ENCODE measurements at regions not wholly inside any gene's neighbourhood (a gene's known extent, or its start where the extent isn't known, plus 50 kb on each side); places are given as distances from the start of the nearest gene placed in this dataset.

DNA sequence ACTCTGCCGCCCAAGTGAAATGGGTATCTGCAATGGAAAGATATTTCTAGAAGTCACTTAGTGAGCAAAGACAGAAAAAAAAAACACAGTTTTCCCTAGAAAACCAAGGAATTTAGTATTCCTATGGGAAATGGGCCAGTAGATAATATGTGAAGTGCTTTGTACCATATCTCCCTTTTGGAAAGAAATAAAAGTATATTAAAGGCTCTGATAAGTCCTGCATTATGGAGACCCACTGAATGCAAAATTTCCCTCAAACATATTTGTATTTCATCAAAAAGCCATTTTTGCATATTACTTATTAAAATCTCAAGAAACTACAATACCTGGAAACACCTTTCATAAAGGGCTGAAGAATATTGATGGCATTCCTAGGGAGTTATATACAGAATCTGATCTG is 51.6 kb upstream of the DYNLRB2 start:
- no peak overlapping the region for H3K9ac ChIP-seq (ENCODE audit: low read depth, low read length)
- H3K27me3 ChIP-seq (ENCODE audit: insufficient read depth, low read length) = no peaks in the 10 kb centered on the region
- no CpG with 5 or more reads among the region's 1 CpG for WGBS
- no peak overlapping the region for H3K27ac ChIP-seq (ENCODE audit: low read depth, low read length)
- H3K36me3 ChIP-seq (ENCODE audit: insufficient read depth, low read length) = no peaks in the 10 kb centered on the region
- H3K4me3 ChIP-seq (ENCODE audit: low read length) = no peak overlapping the region
- no peaks in the 10 kb centered on the region; the same call in 1 of the 2 replicates for H3K4me1 ChIP-seq (ENCODE audit: insufficient read depth, low read length)
- no peaks in the 10 kb centered on the region; the same call in 1 of the 2 replicates for H3K9me3 ChIP-seq (ENCODE audit: insufficient read depth, low read depth, low read length)

- WGBS = 85% methylated on average over 2 of the region's 2 CpGs
- H3K9me3 ChIP-seq (ENCODE audit: insufficient read depth, low read depth, low read length) = no peaks in the 10 kb centered on the region; the same call in 1 of the 2 replicates
- H3K36me3 ChIP-seq (ENCODE audit: insufficient read depth, low read length) = no peaks in the 10 kb centered on the region
- H3K4me3 ChIP-seq (ENCODE audit: low read length) = no peak overlapping the region
- H3K4me1 ChIP-seq (ENCODE audit: insufficient read depth, low read length) = no peaks in the 10 kb centered on the region
- no peak overlapping the region for H3K27ac ChIP-seq (ENCODE audit: low read depth, low read length)
- H3K9ac ChIP-seq (ENCODE audit: low read depth, low read length) = no peak overlapping the region
- H3K27me3 ChIP-seq (ENCODE audit: insufficient read depth, low read length) = no peaks in the 10 kb centered on the region
Observed at GRCh38 chr16:80488167-80488566, 52.6 kb upstream of the DYNLRB2 start.

GRCh38 chr16:80480664-80481063 is 60.1 kb upstream of the DYNLRB2 start:
- 97% methylated on average over 4 of the region's 4 CpGs for WGBS
- Histone ChIP-seq H3K9ac (ENCODE audit: low read depth, low read length) (no peak overlapping the region), H3K36me3 (ENCODE audit: insufficient read depth, low read length) (no peaks in the 10 kb centered on the region), H3K4me1 (ENCODE audit: insufficient read depth, low read length) (no peaks in the 10 kb centered on the region), H3K4me3 (ENCODE audit: low read length) (no peak overlapping the region), H3K27me3 (ENCODE audit: insufficient read depth, low read length) (no peaks in the 10 kb centered on the region), H3K9me3 (ENCODE audit: insufficient read depth, low read depth, low read length) (no peaks in the 10 kb centered on the region), H3K27ac (ENCODE audit: low read depth, low read length) (no peak overlapping the region)

- no peaks in the 10 kb centered on the region for H3K4me1 ChIP-seq (ENCODE audit: insufficient read depth, low read length)
- no peak overlapping the region for H3K9ac ChIP-seq (ENCODE audit: low read depth, low read length)
- WGBS = 92% methylated on average over 1 of the region's 2 CpGs
- H3K27ac ChIP-seq (ENCODE audit: low read depth, low read length) = no peak overlapping the region
- H3K9me3 ChIP-seq (ENCODE audit: insufficient read depth, low read depth, low read length) = no peaks in the 10 kb centered on the region
- H3K36me3 ChIP-seq (ENCODE audit: insufficient read depth, low read length) = no peaks in the 10 kb centered on the region
- H3K27me3 ChIP-seq (ENCODE audit: insufficient read depth, low read length) = no peaks in the 10 kb centered on the region
- no peak overlapping the region for H3K4me3 ChIP-seq (ENCODE audit: low read length)
Observed at GRCh38 chr16:80477838-80478237, 63.0 kb upstream of the DYNLRB2 start.

DNA sequence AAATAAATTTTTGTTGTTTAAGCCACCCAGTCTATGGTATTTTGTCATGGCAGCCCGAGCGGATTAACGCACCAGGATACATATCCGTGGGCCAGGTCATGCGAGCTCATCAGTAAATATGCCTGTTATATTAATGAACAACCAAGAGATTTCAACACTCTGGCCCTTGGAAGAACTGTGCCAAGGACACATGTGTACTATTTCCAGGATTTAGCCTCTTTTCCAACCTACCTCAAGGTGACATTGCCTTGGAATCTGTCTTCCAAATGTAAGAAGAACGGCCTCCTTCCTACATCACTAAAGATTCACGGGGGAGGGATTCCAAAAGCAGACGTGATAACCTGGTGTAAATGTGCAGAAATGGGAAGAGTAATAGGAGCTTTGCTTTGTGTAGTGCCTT is 72.8 kb upstream of the DYNLRB2 start:
- Histone ChIP-seq H3K4me3 (ENCODE audit: low read length) (no peak overlapping the region), H3K9me3 (ENCODE audit: insufficient read depth, low read depth, low read length) (no peaks in the 10 kb centered on the region), H3K9ac (ENCODE audit: low read depth, low read length) (no peak overlapping the region), H3K27ac (ENCODE audit: low read depth, low read length) (no peak overlapping the region), H3K36me3 (ENCODE audit: insufficient read depth, low read length) (no peaks in the 10 kb centered on the region), H3K4me1 (ENCODE audit: insufficient read depth, low read length) (0 out of 2 replicates have a peak, but pooled peaks cover 4% of the 10 kb centered on the region), H3K27me3 (ENCODE audit: insufficient read depth, low read length) (no peaks in the 10 kb centered on the region)
- 91% methylated on average over 8 of the region's 8 CpGs for WGBS

DNA sequence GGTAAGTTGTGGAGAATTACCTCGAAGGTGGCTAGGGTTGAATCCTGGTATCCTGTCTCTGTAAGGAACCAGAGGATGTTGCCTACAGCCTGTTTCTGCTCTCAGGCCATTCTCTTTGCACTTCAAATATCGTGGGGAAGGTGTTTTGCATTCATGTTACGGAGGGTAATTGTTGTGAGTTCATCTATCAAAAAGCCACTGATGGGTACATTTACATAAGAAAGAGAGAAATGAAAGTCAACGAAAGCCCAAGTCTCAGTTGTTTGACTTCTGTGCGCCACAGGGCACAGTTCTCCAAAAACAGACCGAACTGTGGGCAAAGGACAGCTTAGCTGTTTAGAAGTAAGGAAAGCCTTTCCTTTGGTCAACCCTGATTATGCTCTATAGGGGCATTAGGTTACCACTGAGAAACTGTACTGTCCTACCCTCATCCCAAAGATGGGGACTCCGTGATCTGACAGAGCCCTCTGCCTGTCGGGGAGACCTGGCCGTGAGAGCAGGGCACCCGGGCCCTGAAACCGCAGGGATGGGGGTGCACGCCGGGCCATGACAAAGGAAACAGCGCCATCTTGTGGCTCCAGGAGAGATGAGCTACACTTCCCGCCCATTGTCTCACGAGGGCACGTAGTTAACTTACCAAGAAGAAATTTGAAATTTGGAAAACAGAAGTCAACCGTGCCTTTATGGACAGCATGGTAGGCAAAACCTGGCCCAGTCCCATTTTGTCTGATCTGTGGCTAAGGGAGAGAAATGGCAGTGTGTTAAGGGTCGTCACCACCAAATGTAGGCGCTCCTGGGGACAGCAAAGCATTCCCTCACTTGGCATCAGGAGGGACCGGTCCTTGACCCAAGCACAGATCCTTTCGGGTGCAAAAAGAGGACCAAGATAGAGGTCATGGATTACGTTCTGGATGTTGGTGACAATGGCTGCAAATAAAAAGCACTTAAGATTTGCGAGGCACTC is 74.5 kb upstream of the DYNLRB2 start:
- WGBS = 22% methylated on average over 23 of the region's 24 CpGs
- no peaks in the 10 kb centered on the region for H3K9me3 ChIP-seq (ENCODE audit: insufficient read depth, low read depth, low read length)
- H3K4me1 ChIP-seq (ENCODE audit: insufficient read depth, low read length) = 0 out of 2 replicates have a peak, but pooled peaks cover 4% of the 10 kb centered on the region
- no peak overlapping the region for H3K9ac ChIP-seq (ENCODE audit: low read depth, low read length)
- H3K4me3 ChIP-seq (ENCODE audit: low read length) = peak overlapping the region; percentile 35
- no peaks in the 10 kb centered on the region for H3K27me3 ChIP-seq (ENCODE audit: insufficient read depth, low read length)
- H3K36me3 ChIP-seq (ENCODE audit: insufficient read depth, low read length) = no peaks in the 10 kb centered on the region
- H3K27ac ChIP-seq (ENCODE audit: low read depth, low read length) = no peak overlapping the region; the same call in 1 of the 2 replicates

DNA sequence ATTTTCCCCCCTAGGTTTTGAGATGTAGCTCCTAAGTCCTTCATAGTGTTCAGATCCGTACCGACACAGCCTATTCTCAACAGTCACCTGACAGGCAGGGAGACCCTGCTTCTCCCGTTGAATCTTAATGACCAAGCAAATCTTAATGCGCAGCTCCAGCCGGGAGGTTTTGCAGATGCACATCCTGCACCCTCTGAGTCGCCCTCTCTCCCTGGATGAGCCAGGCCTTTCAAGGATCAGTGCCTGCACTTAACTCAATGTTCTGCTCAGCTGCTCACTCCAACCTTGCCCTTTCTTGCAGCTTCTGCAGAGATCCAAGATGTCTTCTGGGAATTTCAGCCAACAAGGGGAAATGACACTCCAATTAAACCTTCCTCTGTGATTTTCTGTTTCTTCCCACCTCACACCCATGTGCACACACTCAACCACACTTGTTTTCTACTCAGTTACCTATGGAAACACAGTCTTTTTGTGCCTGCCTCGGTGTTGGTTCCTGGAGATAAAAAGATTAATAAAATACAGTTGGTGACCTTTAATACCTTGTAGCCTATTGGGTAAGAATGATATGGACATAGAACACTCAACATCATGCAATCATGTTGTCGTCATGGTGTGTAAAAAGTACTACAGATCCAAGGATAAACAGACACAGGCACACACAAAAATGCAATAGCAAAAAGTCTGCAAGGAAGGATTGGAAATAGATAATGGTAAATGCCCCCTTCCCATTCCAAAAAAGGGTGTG is 76.9 kb upstream of the DYNLRB2 start:
- no peaks in the 10 kb centered on the region for H3K27me3 ChIP-seq (ENCODE audit: insufficient read depth, low read length)
- WGBS = 88% methylated on average over 7 of the region's 8 CpGs
- no peak overlapping the region for H3K27ac ChIP-seq (ENCODE audit: low read depth, low read length)
- H3K4me3 ChIP-seq (ENCODE audit: low read length) = no peak overlapping the region
- no peaks in the 10 kb centered on the region for H3K9me3 ChIP-seq (ENCODE audit: insufficient read depth, low read depth, low read length)
- H3K9ac ChIP-seq (ENCODE audit: low read depth, low read length) = no peak overlapping the region
- no peaks in the 10 kb centered on the region for H3K36me3 ChIP-seq (ENCODE audit: insufficient read depth, low read length)
- H3K4me1 ChIP-seq (ENCODE audit: insufficient read depth, low read length) = 0 out of 2 replicates have a peak, but pooled peaks cover 6% of the 10 kb centered on the region

GRCh38 chr16:80463326-80463725 is 77.5 kb upstream of the DYNLRB2 start:
- Histone ChIP-seq H3K27me3 (ENCODE audit: insufficient read depth, low read length) (no peaks in the 10 kb centered on the region), H3K4me3 (ENCODE audit: low read length) (no peak overlapping the region), H3K9me3 (ENCODE audit: insufficient read depth, low read depth, low read length) (no peaks in the 10 kb centered on the region), H3K4me1 (ENCODE audit: insufficient read depth, low read length) (0 out of 2 replicates have a peak, but pooled peaks cover 7% of the 10 kb centered on the region), H3K36me3 (ENCODE audit: insufficient read depth, low read length) (no peaks in the 10 kb centered on the region), H3K9ac (ENCODE audit: low read depth, low read length) (no peak overlapping the region), H3K27ac (ENCODE audit: low read depth, low read length) (no peak overlapping the region)
- 89% methylated on average over 2 of the region's 2 CpGs for WGBS

- H3K36me3 ChIP-seq (ENCODE audit: insufficient read depth, low read length) = no peaks in the 10 kb centered on the region
- H3K9me3 ChIP-seq (ENCODE audit: insufficient read depth, low read depth, low read length) = no peaks in the 10 kb centered on the region
- H3K27ac ChIP-seq (ENCODE audit: low read depth, low read length) = no peak overlapping the region
- 0 out of 2 replicates have a peak, but pooled peaks cover 7% of the 10 kb centered on the region for H3K4me1 ChIP-seq (ENCODE audit: insufficient read depth, low read length)
- no peaks in the 10 kb centered on the region for H3K27me3 ChIP-seq (ENCODE audit: insufficient read depth, low read length)
- WGBS = 95% methylated on average over 7 of the region's 7 CpGs
- no peak overlapping the region for H3K9ac ChIP-seq (ENCODE audit: low read depth, low read length)
- no peak overlapping the region for H3K4me3 ChIP-seq (ENCODE audit: low read length)
Observed at GRCh38 chr16:80462917-80463316, 77.9 kb upstream of the DYNLRB2 start.

DNA sequence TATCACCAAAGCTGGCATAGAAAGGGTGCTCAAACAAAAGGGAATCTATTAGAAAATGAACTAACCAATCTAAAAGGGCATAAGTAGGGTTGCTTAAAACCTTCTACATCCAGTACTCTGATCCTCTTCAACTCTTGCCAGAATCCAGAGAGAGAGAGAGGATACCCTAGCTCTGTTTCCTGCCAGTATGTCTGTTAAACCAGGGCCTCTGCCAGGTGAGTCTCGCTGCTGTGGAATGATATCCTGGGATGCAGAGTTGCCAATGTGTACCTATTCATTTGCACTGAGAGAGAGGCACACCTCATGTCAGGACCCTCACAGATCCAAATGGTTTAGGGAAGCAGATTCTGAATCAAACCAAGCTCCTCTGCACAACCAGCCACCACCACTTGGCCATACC is 79.8 kb upstream of the DYNLRB2 start:
- H3K9me3 ChIP-seq (ENCODE audit: insufficient read depth, low read depth, low read length) = no peaks in the 10 kb centered on the region
- 0 out of 2 replicates have a peak, but pooled peaks cover 7% of the 10 kb centered on the region for H3K4me1 ChIP-seq (ENCODE audit: insufficient read depth, low read length)
- no peak overlapping the region for H3K9ac ChIP-seq (ENCODE audit: low read depth, low read length)
- WGBS = 50% methylated on average over 1 of the region's 1 CpG
- H3K27ac ChIP-seq (ENCODE audit: low read depth, low read length) = no peak overlapping the region
- no peaks in the 10 kb centered on the region for H3K27me3 ChIP-seq (ENCODE audit: insufficient read depth, low read length)
- no peak overlapping the region for H3K4me3 ChIP-seq (ENCODE audit: low read length)
- H3K36me3 ChIP-seq (ENCODE audit: insufficient read depth, low read length) = no peaks in the 10 kb centered on the region

DNA sequence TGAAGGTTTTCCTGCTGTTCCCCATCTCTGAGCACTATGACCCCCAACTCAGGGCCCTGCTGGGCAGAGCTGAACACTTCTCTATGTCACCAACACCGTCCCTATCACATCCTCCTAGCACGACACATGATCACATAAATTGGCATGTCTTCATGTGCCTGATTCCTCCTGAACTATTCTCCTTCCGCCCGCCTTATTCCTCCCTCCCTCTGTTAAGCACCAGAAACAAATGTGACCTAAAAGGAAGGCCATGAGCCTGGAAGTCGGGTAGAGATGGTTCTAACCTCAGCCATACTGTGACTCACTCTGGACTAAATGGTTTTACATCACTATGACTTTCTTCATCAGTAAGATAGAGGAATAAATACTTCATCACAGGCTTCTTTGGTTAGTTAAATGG is 80.8 kb upstream of the DYNLRB2 start:
- 92% methylated on average over 5 of the region's 5 CpGs for WGBS
- Histone ChIP-seq H3K4me3 (ENCODE audit: low read length) (no peak overlapping the region), H3K27ac (ENCODE audit: low read depth, low read length) (no peak overlapping the region), H3K4me1 (ENCODE audit: insufficient read depth, low read length) (0 out of 2 replicates have a peak, but pooled peaks cover 3% of the 10 kb centered on the region), H3K27me3 (ENCODE audit: insufficient read depth, low read length) (no peaks in the 10 kb centered on the region), H3K9me3 (ENCODE audit: insufficient read depth, low read depth, low read length) (no peaks in the 10 kb centered on the region), H3K36me3 (ENCODE audit: insufficient read depth, low read length) (no peaks in the 10 kb centered on the region), H3K9ac (ENCODE audit: low read depth, low read length) (no peak overlapping the region)
